IMR-90 (cell line): ENCODE measurements at regions not wholly inside any gene's neighbourhood (a gene's known extent, or its start where the extent isn't known, plus 50 kb on each side); places are given as distances from the start of the nearest gene placed in this dataset.

Experiments used
- MXI1 ChIP-seq: IDR thresholded peaks from 2 replicates; pipeline ENCODE4 v1.6.1; 2012; ENCODE audit warnings: low read depth, mild to moderate bottlenecking, low read length, moderate library complexity, borderline replicate concordance
- POLR2A ChIP-seq: IDR thresholded peaks from 2 replicates; pipeline ENCODE4 v1.6.1; 2012; ENCODE audit warnings: mild to moderate bottlenecking, low read depth, low read length
- TF ChIP-seq, protein P1 (sequence below): conservative IDR thresholded peaks from 2 replicates; pipeline ENCODE4 v1.5.1; 2012; ENCODE audit warnings: mild to moderate bottlenecking, low read depth, low read length, improper control_type of control experiment

DNA sequence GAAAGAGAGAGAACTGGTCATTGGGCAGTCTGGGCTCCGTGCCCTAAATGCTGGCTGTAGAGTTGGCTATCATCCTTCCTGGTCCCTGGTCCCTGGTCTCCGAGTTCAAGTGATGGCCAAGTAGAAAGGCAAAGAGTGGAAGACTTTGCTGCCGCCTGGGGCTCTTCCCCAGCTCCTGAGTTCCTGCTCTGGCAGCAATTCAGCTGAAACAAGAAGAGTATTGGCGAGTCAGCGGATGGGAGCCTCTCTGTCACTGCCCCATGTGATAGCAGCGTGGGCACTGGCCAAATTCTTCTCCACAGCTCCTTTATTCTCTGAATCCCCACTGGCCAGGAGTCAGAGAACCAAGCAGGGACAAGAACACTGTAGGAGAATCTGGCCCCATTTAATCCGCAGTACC lies 351.0 kb upstream of the POU3F3 start:
- TF ChIP-seq, protein P1, sequence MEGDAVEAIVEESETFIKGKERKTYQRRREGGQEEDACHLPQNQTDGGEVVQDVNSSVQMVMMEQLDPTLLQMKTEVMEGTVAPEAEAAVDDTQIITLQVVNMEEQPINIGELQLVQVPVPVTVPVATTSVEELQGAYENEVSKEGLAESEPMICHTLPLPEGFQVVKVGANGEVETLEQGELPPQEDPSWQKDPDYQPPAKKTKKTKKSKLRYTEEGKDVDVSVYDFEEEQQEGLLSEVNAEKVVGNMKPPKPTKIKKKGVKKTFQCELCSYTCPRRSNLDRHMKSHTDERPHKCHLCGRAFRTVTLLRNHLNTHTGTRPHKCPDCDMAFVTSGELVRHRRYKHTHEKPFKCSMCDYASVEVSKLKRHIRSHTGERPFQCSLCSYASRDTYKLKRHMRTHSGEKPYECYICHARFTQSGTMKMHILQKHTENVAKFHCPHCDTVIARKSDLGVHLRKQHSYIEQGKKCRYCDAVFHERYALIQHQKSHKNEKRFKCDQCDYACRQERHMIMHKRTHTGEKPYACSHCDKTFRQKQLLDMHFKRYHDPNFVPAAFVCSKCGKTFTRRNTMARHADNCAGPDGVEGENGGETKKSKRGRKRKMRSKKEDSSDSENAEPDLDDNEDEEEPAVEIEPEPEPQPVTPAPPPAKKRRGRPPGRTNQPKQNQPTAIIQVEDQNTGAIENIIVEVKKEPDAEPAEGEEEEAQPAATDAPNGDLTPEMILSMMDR = no peak
- no peak for TF ChIP-seq POLR2A
- TF ChIP-seq MXI1 = no peak
